ENCODE measurements at regions not wholly inside any gene's neighbourhood (a gene's known extent, or its start where the extent isn't known, plus 50 kb on each side); places are given as distances from the start of the nearest gene placed in this dataset.

- POLR2A ChIA-PET, result no interaction called here
- H3K9me3 Mint-ChIP-seq, result no peaks in the 10 kb centered on the region
- DNase-seq, result no peak
- CTCF ChIA-PET, result no interaction called here
- no peak overlapping the region for H3K4me3 Mint-ChIP-seq
- H3K27me3 Mint-ChIP-seq, result no peaks in the 10 kb centered on the region
- H3K4me1 Mint-ChIP-seq (ENCODE audit: low read depth), result no peaks in the 10 kb centered on the region
- H3K36me3 Mint-ChIP-seq, result no peaks in the 10 kb centered on the region
- H3K27ac Mint-ChIP-seq, result no peak overlapping the region
- intact Hi-C loops (cut with micrococcal nuclease), result no loop called here
Measured at GRCh38 chr10:78563314-78563713, 505.5 kb upstream of the ZMIZ1 start.

GRCh38 chr10:78565841-78566240 lies 502.9 kb upstream of the ZMIZ1 start:
- no peaks in the 10 kb centered on the region for H3K36me3 Mint-ChIP-seq
- ChIA-PET POLR2A (no interaction called here), CTCF (no interaction called here)
- H3K9me3 Mint-ChIP-seq, result no peaks in the 10 kb centered on the region
- no peaks in the 10 kb centered on the region for H3K27me3 Mint-ChIP-seq
- no peaks in the 10 kb centered on the region for H3K4me1 Mint-ChIP-seq (ENCODE audit: low read depth)
- intact Hi-C loops (cut with micrococcal nuclease), result no loop called here
- H3K4me3 Mint-ChIP-seq, result no peak overlapping the region
- no peak overlapping the region for H3K27ac Mint-ChIP-seq
- DNase-seq, result no peak

- no peaks in the 10 kb centered on the region for H3K9me3 Mint-ChIP-seq
- ChIA-PET CTCF (no interaction called here), POLR2A (no interaction called here)
- no peak overlapping the region for H3K27ac Mint-ChIP-seq
- H3K4me3 Mint-ChIP-seq, result no peak overlapping the region
- intact Hi-C loops (cut with micrococcal nuclease), result no loop called here
- no peaks in the 10 kb centered on the region for H3K36me3 Mint-ChIP-seq
- no peaks in the 10 kb centered on the region for H3K27me3 Mint-ChIP-seq
- no peaks in the 10 kb centered on the region for H3K4me1 Mint-ChIP-seq (ENCODE audit: low read depth)
- DNase-seq, result no peak
Measured at GRCh38 chr10:78566284-78567111, 502.3 kb upstream of the ZMIZ1 start.

GRCh38 chr10:78567680-78568455 lies 500.9 kb upstream of the ZMIZ1 start:
- Mint-ChIP-seq H3K27me3 (no peaks in the 10 kb centered on the region), H3K4me3 (no peak overlapping the region), H3K36me3 (no peaks in the 10 kb centered on the region), H3K4me1 (ENCODE audit: low read depth) (no peaks in the 10 kb centered on the region), H3K27ac (no peak overlapping the region), H3K9me3 (no peaks in the 10 kb centered on the region)
- no peak for DNase-seq
- intact Hi-C loops (cut with micrococcal nuclease), result no loop called here
- CTCF ChIA-PET, result no interaction called here
- POLR2A ChIA-PET, result no interaction called here

- peaks cover 1% of the 10 kb centered on the region for H3K27me3 Mint-ChIP-seq
- ChIA-PET POLR2A (no interaction called here), CTCF (no interaction called here)
- H3K4me3 Mint-ChIP-seq, result no peak overlapping the region
- no peaks in the 10 kb centered on the region for H3K36me3 Mint-ChIP-seq
- H3K27ac Mint-ChIP-seq, result no peak overlapping the region
- H3K9me3 Mint-ChIP-seq, result no peaks in the 10 kb centered on the region
- DNase-seq, result no peak
- intact Hi-C loops (cut with micrococcal nuclease), result no loop called here
- no peaks in the 10 kb centered on the region for H3K4me1 Mint-ChIP-seq (ENCODE audit: low read depth)
Measured at GRCh38 chr10:78568620-78569019, 500.1 kb upstream of the ZMIZ1 start.

GRCh38 chr10:78570633-78571235 lies 498.0 kb upstream of the ZMIZ1 start:
- DNase-seq, result no peak
- H3K27me3 Mint-ChIP-seq, result peaks cover 2% of the 10 kb centered on the region
- H3K27ac Mint-ChIP-seq, result no peak overlapping the region
- POLR2A ChIA-PET, result no interaction called here
- H3K4me3 Mint-ChIP-seq, result no peak overlapping the region
- no peaks in the 10 kb centered on the region for H3K4me1 Mint-ChIP-seq (ENCODE audit: low read depth)
- no peaks in the 10 kb centered on the region for H3K36me3 Mint-ChIP-seq
- intact Hi-C loops (cut with micrococcal nuclease), result no loop called here
- CTCF ChIA-PET, result no interaction called here
- H3K9me3 Mint-ChIP-seq, result no peaks in the 10 kb centered on the region

GRCh38 chr10:78571286-78571685 lies 497.5 kb upstream of the ZMIZ1 start:
- POLR2A ChIA-PET, result no interaction called here
- DNase-seq, result no peak
- H3K27me3 Mint-ChIP-seq, result peaks cover 2% of the 10 kb centered on the region
- H3K4me3 Mint-ChIP-seq, result no peak overlapping the region
- CTCF ChIA-PET, result no interaction called here
- H3K9me3 Mint-ChIP-seq, result no peaks in the 10 kb centered on the region
- no peak overlapping the region for H3K27ac Mint-ChIP-seq
- intact Hi-C loops (cut with micrococcal nuclease), result no loop called here
- no peaks in the 10 kb centered on the region for H3K36me3 Mint-ChIP-seq
- no peaks in the 10 kb centered on the region for H3K4me1 Mint-ChIP-seq (ENCODE audit: low read depth)

- intact Hi-C loops (cut with micrococcal nuclease), result no loop called here
- H3K4me3 Mint-ChIP-seq, result no peak overlapping the region
- H3K36me3 Mint-ChIP-seq, result no peaks in the 10 kb centered on the region
- no peak overlapping the region for H3K27ac Mint-ChIP-seq
- no peaks in the 10 kb centered on the region for H3K9me3 Mint-ChIP-seq
- no peaks in the 10 kb centered on the region for H3K4me1 Mint-ChIP-seq (ENCODE audit: low read depth)
- peaks cover 2% of the 10 kb centered on the region for H3K27me3 Mint-ChIP-seq
- POLR2A ChIA-PET, result no interaction called here
- CTCF ChIA-PET, result no interaction called here
- DNase-seq, result no peak
Measured at GRCh38 chr10:78571891-78572290, 496.9 kb upstream of the ZMIZ1 start.

- no peak overlapping the region for H3K27ac Mint-ChIP-seq
- H3K4me3 Mint-ChIP-seq, result no peak overlapping the region
- DNase-seq, result no peak
- H3K9me3 Mint-ChIP-seq, result no peaks in the 10 kb centered on the region
- ChIA-PET CTCF (no interaction called here), POLR2A (no interaction called here)
- no peaks in the 10 kb centered on the region for H3K36me3 Mint-ChIP-seq
- intact Hi-C loops (cut with micrococcal nuclease), result no loop called here
- H3K27me3 Mint-ChIP-seq, result peaks cover 2% of the 10 kb centered on the region
- no peaks in the 10 kb centered on the region for H3K4me1 Mint-ChIP-seq (ENCODE audit: low read depth)
Measured at GRCh38 chr10:78572565-78572964, 496.2 kb upstream of the ZMIZ1 start.

GRCh38 chr10:78574547-78574946 lies 494.2 kb upstream of the ZMIZ1 start:
- CTCF ChIA-PET, result no interaction called here
- intact Hi-C loops (cut with micrococcal nuclease), result no loop called here
- no peaks in the 10 kb centered on the region for H3K36me3 Mint-ChIP-seq
- H3K27ac Mint-ChIP-seq, result no peak overlapping the region
- H3K9me3 Mint-ChIP-seq, result no peaks in the 10 kb centered on the region
- peaks cover 2% of the 10 kb centered on the region for H3K27me3 Mint-ChIP-seq
- no peak overlapping the region for H3K4me3 Mint-ChIP-seq
- no peak for DNase-seq
- POLR2A ChIA-PET, result no interaction called here
- peaks cover 13% of the 10 kb centered on the region for H3K4me1 Mint-ChIP-seq (ENCODE audit: low read depth)

- DNase-seq, result no peak
- peaks cover 14% of the 10 kb centered on the region for H3K4me1 Mint-ChIP-seq (ENCODE audit: low read depth)
- peaks cover 2% of the 10 kb centered on the region for H3K27me3 Mint-ChIP-seq
- ChIA-PET CTCF (interaction anchor here (1.0 kb wide), 1 partner anchor 30 kb away, joined by 3 read pairs; no protein-coding TSS in a partner anchor), POLR2A (no interaction called here)
- intact Hi-C loops (cut with micrococcal nuclease), result no loop called here
- no peak overlapping the region for H3K27ac Mint-ChIP-seq
- no peaks in the 10 kb centered on the region for H3K36me3 Mint-ChIP-seq
- no peaks in the 10 kb centered on the region for H3K9me3 Mint-ChIP-seq
- no peak overlapping the region for H3K4me3 Mint-ChIP-seq
Measured at GRCh38 chr10:78575400-78575799, 493.4 kb upstream of the ZMIZ1 start.

GRCh38 chr10:78576276-78576675 lies 492.5 kb upstream of the ZMIZ1 start:
- CTCF ChIA-PET, result interaction anchor here (1.0 kb wide), 1 partner anchor 29 kb away, joined by 3 read pairs; no protein-coding TSS in a partner anchor
- POLR2A ChIA-PET, result no interaction called here
- no peak overlapping the region for H3K27ac Mint-ChIP-seq
- peaks cover 2% of the 10 kb centered on the region for H3K27me3 Mint-ChIP-seq
- H3K9me3 Mint-ChIP-seq, result no peaks in the 10 kb centered on the region
- intact Hi-C loops (cut with micrococcal nuclease), result no loop called here
- H3K36me3 Mint-ChIP-seq, result no peaks in the 10 kb centered on the region
- no peak overlapping the region for H3K4me3 Mint-ChIP-seq
- peaks cover 14% of the 10 kb centered on the region for H3K4me1 Mint-ChIP-seq (ENCODE audit: low read depth)
- no peak for DNase-seq

- DNase-seq, result no peak
- ChIA-PET CTCF (no interaction called here), POLR2A (no interaction called here)
- no peak overlapping the region for H3K27ac Mint-ChIP-seq
- peaks cover 14% of the 10 kb centered on the region for H3K4me1 Mint-ChIP-seq (ENCODE audit: low read depth)
- no peaks in the 10 kb centered on the region for H3K36me3 Mint-ChIP-seq
- no peak overlapping the region for H3K4me3 Mint-ChIP-seq
- H3K27me3 Mint-ChIP-seq, result peaks cover 2% of the 10 kb centered on the region
- no peaks in the 10 kb centered on the region for H3K9me3 Mint-ChIP-seq
- intact Hi-C loops (cut with micrococcal nuclease), result no loop called here
Measured at GRCh38 chr10:78577712-78578111, 491.1 kb upstream of the ZMIZ1 start.
